Panc1 (cell line): ENCODE measurements at regions not wholly inside any gene's neighbourhood (a gene's known extent, or its start where the extent isn't known, plus 50 kb on each side); places are given as distances from the start of the nearest gene placed in this dataset.

Experiments
- POLR2AphosphoS5 ChIP-seq: IDR thresholded peaks from 2 replicates; pipeline ENCODE4 v1.6.1; 2012; ENCODE audit warnings: mild to moderate bottlenecking, low read depth, low read length, moderate library complexity
- REST ChIP-seq, 2 experiments: IDR thresholded peaks; 2 replicates each; pipeline ENCODE4 v1.6.1; 2011 to 2012; ENCODE audit warnings: low read depth in 2 of 2, control low read depth in 1 of 2, low read length in 1 of 2, mild to moderate bottlenecking in 1 of 2, moderate library complexity in 1 of 2; ENCODE audit not compliant: insufficient read depth in 1 of 2
- SIN3A ChIP-seq: IDR thresholded peaks from 2 replicates; pipeline ENCODE4 v1.6.1; 2012; ENCODE audit warnings: low read depth, mild to moderate bottlenecking, low read length, moderate library complexity, borderline replicate concordance; ENCODE audit not compliant: insufficient read depth
- TF ChIP-seq, protein P1 (sequence below): fragments of 450-650 bp; IDR thresholded peaks from 2 replicates; pipeline ENCODE4 v1.5.1; 2017; ENCODE audit warnings: mild to moderate bottlenecking

DNA sequence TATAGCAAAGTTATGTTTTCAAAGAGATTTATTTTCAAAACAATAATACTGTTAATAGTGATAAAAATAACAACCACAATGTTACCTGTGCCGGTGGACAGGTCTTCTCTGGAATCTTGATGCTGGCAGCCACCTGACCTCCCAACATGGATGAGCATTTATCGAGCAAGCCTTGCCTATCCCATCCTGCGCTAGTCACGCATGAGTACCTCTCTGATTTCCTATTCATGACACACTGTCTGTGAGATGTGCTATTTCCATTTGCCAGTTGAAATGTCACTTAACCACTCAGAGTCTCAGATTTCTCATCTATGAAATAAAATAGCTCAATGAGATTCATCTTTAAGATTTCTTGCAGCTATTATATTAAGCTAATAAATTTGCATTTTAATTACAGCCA, 341.2 kb upstream of the VWC2 start:
- TF ChIP-seq, protein P1, sequence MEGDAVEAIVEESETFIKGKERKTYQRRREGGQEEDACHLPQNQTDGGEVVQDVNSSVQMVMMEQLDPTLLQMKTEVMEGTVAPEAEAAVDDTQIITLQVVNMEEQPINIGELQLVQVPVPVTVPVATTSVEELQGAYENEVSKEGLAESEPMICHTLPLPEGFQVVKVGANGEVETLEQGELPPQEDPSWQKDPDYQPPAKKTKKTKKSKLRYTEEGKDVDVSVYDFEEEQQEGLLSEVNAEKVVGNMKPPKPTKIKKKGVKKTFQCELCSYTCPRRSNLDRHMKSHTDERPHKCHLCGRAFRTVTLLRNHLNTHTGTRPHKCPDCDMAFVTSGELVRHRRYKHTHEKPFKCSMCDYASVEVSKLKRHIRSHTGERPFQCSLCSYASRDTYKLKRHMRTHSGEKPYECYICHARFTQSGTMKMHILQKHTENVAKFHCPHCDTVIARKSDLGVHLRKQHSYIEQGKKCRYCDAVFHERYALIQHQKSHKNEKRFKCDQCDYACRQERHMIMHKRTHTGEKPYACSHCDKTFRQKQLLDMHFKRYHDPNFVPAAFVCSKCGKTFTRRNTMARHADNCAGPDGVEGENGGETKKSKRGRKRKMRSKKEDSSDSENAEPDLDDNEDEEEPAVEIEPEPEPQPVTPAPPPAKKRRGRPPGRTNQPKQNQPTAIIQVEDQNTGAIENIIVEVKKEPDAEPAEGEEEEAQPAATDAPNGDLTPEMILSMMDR, result no peak
- no peak for TF ChIP-seq POLR2AphosphoS5
- TF ChIP-seq SIN3A, result no peak
- TF ChIP-seq REST (IDR thresholded peaks at IDR 0.05; ENCODE audit: insufficient read depth in 1 of 2, low read depth in 2 of 2, low read length in 1 of 2), result no peak
